ENCODE measurements at regions not wholly inside any gene's neighbourhood (a gene's known extent, or its start where the extent isn't known, plus 50 kb on each side); places are given as distances from the start of the nearest gene placed in this dataset.

GRCh38 chr4:14028862-14029261 lies 401.3 kb upstream of the BOD1L1 start:
- Histone ChIP-seq H3K9me3 (replicated peaks in 1 of 3) (no peaks in the 10 kb centered on the region), H3K27me3 (no peaks in the 10 kb centered on the region), H3K27ac (no peak overlapping the region), H3K4me1 (replicated peaks in 1 of 2) (peaks cover 8 to 13% of the 10 kb centered on the region in 2 donors), H3K36me3 (replicated peaks in 1 of 2) (no peaks in the 10 kb centered on the region), H3K4me3 (no peak overlapping the region)
- intact Hi-C loops (cut with DNase I) = no loop called here
- DNase-seq = no peak
- 78 to 84% (median 81%) methylated on average over 11 of the region's 11 CpGs for WGBS, 4 donors
- no peak for TF ChIP-seq POLR2A (IDR thresholded peaks at IDR 0.05)
- TF ChIP-seq CTCF (IDR thresholded peaks at IDR 0.05) = no peak

GRCh38 chr4:14035076-14035475 lies 407.6 kb upstream of the BOD1L1 start:
- TF ChIP-seq CTCF (IDR thresholded peaks at IDR 0.05) = no peak
- no peak for TF ChIP-seq POLR2A (IDR thresholded peaks at IDR 0.05)
- DNase-seq = no peak
- 84 to 89% (median 85%) methylated on average over 2 of the region's 2 CpGs for WGBS, 4 donors
- Histone ChIP-seq H3K4me3 (no peak overlapping the region), H3K27ac (no peak overlapping the region), H3K9me3 (replicated peaks in 1 of 3) (no peaks in the 10 kb centered on the region), H3K36me3 (replicated peaks in 1 of 2) (no peaks in the 10 kb centered on the region), H3K4me1 (replicated peaks in 1 of 2) (no peaks in the 10 kb centered on the region), H3K27me3 (no peaks in the 10 kb centered on the region)
- intact Hi-C loops (cut with DNase I) = no loop called here

GRCh38 chr4:14043203-14043602 lies 415.7 kb upstream of the BOD1L1 start:
- no peaks in the 10 kb centered on the region for H3K4me1 ChIP-seq (replicated peaks in 1 of 2)
- no peaks in the 10 kb centered on the region for H3K36me3 ChIP-seq (replicated peaks in 1 of 2)
- H3K4me3 ChIP-seq = no peak overlapping the region
- no peaks in the 10 kb centered on the region for H3K9me3 ChIP-seq (replicated peaks in 1 of 3)
- no peak overlapping the region for H3K27ac ChIP-seq
- no peaks in the 10 kb centered on the region for H3K27me3 ChIP-seq
- TF ChIP-seq CTCF (IDR thresholded peaks at IDR 0.05) (no peak), POLR2A (IDR thresholded peaks at IDR 0.05) (no peak)
- DNase-seq = no peak
- intact Hi-C loops (cut with DNase I) = no loop called here

- no peaks in the 10 kb centered on the region for H3K36me3 ChIP-seq (replicated peaks in 1 of 2)
- H3K4me1 ChIP-seq (replicated peaks in 1 of 2) = peaks cover 0 to 5% of the 10 kb centered on the region in 2 donors
- H3K27me3 ChIP-seq = no peaks in the 10 kb centered on the region
- no peak overlapping the region for H3K4me3 ChIP-seq
- no peak for DNase-seq
- TF ChIP-seq POLR2A (IDR thresholded peaks at IDR 0.05) (no peak), CTCF (IDR thresholded peaks at IDR 0.05) (no peak)
- H3K9me3 ChIP-seq (replicated peaks in 1 of 3) = no peaks in the 10 kb centered on the region
- intact Hi-C loops (cut with DNase I) = no loop called here
- no peak overlapping the region for H3K27ac ChIP-seq
Observed at GRCh38 chr4:14046642-14047041, 419.1 kb upstream of the BOD1L1 start.

All from adrenal gland (tissue), 9 donors.